GM21447 (cell line): ENCODE measurements at regions not wholly inside any gene's neighbourhood (a gene's known extent, or its start where the extent isn't known, plus 50 kb on each side); places are given as distances from the start of the nearest gene placed in this dataset.
A peak's percentile ranks its signal among the peaks of the same experiment; 100 is the strongest.

ENCODE experiments used
- ATAC-seq: cut with Tn5 transposase; IDR thresholded peaks from one replicate; pipeline ENCODE4 v1.9.1; 2021; ENCODE audit not compliant: unreplicated experiment

DNA sequence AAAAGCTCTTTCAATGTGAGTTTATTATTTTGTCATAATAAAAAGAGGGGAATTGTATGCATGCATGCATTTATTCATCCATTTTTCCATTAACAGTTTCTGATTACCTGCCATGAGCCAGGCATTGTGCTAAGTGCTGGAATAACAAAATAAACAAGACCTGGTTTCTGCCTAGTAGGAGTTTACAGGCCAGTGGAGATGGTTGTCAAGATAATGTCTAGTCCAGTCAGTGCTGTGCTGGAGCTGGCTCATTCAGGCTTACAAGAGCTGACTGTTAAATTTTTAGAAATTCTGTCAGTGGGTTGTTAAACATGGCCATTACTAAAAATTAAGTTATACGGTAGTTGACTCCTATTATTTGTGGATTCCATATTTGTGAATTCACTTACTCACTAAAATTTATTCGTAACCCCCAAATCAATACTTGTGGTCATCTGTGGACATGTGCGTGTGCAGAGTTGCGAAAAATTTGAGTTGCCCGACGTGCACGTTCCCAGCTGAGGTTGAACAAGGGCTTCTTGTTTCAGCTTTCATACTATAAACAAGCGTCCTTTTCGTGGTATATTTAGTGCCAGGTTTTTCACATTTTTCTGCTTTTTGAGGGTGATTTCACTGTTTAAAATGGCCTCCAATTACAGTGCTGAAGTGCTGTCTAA, 172.3 kb upstream of the RPS6KA3 start:
- no peak for ATAC-seq

DNA sequence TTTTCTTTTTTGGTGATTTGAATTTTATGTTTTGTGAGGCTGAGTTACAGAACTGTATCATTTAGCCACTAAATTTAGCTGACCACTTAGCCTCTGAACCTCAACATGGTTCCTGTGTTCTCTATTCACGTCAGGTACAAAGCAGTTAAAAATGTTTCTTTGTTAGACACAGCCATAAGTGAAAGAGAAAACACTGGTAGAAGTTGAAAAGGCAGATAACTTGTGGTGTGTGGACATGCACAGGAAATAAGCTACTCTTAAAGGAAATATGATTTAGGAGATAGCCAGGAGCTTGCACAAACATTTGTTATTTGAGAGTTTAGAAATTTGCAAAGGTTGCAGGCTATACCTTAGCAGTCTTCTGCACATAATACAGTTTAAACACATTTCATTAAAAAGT, 171.0 kb upstream of the RPS6KA3 start:
- peak; percentile 57 for ATAC-seq

DNA sequence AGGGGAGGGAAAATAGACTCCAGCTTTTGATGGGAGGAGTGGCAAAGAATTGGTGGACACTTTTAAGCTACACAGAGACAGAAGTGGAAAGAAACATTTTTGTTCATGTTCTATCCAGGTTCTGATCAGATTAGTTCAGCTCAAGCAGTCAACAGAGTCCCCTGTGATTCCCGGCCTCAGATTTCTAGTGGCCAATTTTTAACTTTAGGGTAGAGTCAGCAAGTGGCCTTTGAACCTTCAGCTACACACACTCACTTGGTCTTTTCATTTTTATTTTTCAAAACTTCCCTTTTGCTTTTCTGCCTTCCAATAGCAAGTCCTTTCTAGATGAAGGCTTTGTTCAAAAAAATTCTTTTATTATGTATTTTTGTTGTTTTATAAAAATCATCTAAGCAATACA, 169.2 kb upstream of the RPS6KA3 start:
- no peak for ATAC-seq

DNA sequence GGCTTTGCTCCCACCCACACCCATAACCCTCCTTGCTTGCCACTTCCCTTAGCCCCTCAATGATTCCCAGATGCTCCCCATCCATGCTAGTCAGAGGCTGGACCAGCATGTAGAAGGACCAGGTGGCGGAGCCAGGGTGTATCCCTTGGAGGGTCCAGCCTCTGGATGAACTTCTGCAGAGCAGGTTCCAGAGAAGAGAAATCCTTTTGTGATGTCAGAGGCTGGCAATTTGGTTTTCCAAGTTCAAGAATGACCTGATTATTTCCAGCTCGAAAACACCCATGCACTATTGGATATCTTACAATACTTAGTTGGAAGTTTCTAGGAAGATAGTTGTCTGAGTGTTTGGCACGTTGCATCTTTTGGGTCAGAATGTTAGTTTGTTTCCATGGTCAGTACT, 168.3 kb upstream of the RPS6KA3 start:
- no peak for ATAC-seq

DNA sequence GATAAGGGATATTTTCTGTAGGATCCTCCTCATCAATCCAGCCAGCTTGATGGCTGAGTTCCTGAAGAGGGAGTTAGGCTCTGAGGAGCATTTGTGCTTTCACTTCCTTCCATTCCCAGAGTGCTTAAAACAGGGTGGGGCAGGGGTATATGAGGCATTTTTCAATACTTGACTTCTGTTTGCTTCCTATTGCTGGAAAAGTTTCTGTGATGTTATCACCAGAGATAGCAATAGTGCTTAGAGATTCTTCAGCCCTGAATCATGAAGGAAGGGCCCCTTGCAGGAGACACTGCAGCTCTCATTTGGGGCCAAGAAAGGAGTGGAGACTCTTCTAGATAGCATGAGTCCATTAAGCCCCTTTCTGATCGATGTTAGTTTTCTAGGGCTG, 166.7 kb upstream of the RPS6KA3 start:
- ATAC-seq = peak; percentile 12

DNA sequence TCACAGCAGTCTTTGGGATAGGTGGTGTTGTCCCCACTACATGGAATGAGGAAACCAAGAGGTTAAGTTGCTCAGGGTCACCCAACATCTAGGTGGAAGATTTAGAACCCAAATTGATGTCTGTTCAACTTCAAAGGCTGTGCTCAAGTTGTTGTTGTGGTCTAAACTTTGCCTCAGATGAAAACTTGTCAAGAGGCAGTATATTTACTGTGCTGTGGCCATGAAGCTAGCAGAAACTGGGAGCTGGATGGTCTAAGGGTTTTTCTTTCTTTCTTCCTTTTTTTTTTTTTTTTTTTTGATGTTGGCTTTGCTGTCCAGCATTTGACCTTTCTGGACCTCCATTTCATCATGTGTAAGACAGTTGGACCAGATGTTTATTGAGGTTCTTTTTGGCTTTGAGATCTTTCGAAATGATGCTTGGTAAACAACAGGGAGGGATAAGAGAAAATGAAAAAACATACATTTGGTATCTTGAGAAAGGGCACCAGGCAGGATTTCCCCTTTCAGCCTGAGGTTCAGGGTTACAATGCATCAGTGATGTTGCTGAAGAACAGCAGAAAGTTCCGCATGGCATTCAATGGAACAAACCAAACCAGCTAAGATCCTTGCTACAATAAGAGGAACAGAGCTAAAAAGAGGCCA, 166.2 kb upstream of the RPS6KA3 start:
- ATAC-seq = peak; percentile 56

DNA sequence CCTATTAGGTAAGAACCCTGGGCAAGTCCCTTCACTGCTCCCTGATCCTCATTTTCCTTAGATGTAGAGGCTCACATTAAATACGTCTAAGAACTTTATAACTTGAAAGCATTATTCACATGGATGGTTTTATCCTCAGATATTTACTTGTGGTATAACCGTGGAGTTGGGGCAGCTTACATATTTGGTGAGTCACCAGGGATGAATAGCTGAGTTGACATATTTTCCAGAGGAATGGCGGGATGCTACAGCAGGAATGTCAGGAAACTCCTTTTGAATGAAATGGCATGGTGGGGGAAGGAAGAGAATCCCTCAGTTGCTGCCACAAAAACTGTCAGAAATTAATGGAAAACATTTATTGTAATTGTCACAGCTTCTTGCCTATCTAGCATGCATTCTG, 165.3 kb upstream of the RPS6KA3 start:
- no peak for ATAC-seq

DNA sequence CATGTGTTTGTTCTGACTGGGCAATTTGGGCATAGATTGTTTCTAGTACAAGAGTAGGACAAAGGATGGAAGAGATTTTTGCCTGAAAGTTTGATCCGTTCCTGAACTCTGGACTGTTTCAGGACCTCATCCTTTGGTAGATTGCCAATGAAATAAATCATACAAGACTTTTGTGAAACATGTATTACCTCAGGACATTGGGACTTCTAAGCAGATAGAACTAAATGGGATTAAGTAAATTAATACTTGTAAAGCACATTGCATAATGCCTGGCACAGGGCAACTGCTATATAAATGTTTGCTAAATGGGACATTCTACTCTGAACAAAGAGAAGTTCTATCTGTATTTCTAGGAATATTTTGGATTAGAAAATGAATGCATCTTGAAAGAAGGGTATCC, 164.8 kb upstream of the RPS6KA3 start:
- ATAC-seq = no peak

DNA sequence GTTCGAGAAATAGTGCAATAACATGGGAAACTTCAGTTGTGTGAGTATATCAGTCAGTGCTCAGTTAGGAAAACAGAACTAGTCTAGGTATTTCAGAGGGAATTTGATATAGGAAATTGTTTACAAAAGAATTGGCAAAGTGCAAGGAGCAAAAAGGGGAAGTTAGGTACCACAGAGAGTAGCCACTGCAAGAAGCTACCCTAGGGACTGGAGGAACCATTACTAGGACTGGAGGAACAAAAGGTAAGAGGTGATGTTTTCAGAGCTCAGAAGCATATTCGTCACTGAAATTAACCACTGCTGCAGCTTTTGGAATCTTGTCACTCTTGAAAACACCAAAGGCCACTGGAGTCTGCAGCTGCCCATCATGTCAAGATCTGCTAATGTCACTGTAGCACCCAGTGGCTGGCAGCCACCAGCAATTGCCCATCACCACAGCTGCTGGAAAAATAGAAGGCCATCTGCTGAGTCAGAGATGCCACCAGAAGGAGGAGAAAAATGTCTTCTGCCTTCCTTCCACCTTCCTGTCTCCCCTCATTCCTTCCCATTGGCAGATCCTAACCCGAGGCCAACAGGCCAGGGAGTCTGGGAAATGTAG, 160.6 kb upstream of the RPS6KA3 start:
- peak; percentile 88 for ATAC-seq

DNA sequence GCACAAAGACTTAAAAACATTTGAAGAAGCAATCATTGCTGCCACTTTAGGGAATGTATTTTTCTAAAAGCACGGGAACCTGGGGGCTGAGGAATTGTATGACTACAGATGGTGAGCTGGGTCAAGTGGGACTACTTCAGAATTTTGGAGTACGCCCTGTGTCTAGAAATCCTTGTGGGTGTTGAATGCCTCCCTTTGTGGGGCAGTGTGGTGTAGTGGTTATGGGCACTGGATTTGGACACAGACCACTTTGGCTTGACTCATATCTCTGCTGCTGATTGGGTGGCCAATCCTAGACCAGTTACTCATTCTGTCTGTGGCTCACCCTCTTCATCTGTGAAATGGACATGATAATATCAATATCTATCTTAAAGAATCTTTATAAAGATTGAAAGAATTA, 155.0 kb upstream of the RPS6KA3 start:
- no peak for ATAC-seq

DNA sequence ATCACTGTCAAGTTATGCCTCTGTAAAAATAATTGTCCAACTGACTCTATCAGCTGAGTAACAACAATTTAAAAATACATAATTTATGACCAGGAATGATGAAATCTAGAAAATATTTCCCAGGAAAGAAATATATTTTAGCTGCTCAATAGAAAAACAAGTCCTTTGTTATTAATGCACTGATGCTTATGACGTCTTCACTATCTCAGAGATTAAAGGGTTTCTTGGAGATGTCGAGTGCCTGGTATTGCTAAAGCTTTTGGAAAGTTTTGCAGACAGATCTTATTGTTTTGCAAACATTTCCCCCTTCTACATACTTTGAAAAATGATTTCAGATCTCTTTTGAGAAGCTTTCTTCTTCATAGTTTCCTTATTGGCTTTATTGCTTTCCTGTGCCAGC, 154.6 kb upstream of the RPS6KA3 start:
- ATAC-seq = no peak

DNA sequence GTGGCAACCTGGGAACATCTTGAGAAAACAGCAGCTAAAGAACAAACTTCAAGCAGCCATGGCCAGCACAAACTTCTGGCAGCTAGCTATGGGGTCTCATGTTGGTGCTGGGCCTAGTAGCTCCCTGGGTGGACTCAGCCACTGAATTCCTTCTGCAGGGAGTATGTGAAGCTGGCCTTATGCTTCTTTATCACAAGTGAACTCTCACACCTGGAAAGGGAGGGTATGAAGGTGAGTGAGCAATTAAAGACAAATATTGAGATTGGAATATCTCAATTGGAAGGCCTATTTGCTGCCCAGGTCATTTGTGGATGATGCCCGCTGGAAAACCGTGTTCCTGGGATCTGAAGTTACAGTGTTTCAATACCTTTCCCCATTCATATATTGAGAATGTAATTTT, 153.3 kb upstream of the RPS6KA3 start:
- ATAC-seq = no peak

DNA sequence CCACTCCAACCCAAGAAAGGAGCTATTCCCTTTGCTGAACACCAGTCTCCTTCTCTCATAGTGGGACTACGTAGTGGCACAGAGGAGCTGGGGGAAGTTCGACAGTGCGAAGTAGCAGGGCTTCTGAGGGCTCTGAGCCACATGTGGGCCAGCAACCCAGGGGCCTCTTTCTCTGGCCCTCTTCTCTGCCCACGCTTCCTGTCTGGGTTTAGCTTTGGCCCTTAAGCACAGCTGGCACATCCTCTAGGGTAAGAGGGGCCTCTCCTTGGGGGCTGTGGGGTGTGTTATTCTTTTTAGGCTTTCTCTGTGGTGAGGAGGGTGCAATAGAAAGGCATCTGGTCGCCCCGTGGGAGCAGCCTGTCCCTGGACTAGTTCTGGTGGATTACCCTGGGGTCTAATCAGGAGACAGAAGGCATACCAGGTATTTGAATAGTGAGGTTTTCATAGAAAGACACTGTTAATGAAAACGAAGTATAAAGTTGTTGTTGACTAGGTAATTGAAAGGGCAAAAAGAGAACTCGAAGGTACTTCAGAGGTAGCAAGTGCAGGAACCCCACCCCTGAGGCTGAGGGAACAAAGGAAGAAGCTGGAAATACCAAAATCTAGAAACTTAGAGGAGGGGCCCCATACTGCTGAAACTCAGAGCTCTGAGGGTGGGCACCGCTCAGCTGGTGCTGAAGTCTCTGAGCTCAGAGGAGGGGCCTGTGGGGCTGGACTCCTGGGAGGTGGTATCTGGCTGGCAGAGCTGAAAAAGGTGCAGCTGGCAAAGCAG, 151.9 kb upstream of the RPS6KA3 start:
- peak; percentile 89 for ATAC-seq

DNA sequence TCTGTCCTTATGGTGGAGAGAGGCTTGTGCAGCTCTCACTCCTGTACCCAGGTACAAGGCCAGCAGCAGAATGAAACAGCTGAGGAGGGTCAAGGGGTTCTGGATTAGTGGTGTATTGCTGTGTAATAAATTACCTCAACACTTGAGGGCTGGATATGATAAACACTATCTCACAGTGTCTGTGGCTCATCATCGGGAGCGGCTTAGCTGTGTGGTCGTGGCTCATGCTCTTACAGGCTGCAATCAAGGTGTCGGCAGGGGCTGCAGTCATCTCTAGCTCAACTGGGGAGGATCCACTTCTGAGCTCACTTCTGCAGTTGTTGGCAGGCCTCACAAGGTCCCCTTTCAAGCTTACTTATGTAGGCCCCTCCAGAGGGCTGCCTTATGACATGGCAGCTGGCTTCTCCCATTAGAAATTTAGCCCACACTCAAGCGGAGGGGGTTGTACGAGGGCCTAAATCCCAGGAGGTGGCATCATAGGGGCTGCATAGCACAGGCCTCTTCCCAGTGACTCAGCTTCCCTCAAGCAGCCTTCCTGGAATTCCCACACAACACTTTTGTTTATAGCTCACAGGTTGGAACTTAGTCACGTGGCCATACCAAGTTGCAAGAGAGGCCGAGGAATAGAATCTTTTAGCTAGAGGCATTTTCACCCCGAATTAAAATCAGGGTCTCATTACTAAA, 148.2 kb upstream of the RPS6KA3 start:
- ATAC-seq = no peak

DNA sequence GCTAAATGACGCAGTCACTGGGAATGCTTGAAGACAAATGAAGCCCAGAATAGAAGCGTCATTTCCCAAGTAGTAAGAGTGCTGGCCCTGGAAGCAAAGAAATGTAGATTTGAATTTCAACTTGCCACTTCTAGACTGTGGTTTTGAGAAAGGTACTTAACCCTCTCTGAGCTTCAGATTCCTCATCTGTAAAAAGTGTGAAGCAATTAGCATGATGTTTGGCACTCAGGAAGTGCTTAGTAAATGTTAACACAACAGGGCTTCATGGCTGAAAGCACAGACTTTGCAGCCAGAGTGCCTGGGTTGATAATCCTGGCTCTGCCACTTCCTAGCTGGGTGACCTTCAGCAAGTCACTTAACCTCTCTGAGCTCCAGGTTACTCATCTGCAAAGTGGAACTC, 147.4 kb upstream of the RPS6KA3 start:
- ATAC-seq = no peak

DNA sequence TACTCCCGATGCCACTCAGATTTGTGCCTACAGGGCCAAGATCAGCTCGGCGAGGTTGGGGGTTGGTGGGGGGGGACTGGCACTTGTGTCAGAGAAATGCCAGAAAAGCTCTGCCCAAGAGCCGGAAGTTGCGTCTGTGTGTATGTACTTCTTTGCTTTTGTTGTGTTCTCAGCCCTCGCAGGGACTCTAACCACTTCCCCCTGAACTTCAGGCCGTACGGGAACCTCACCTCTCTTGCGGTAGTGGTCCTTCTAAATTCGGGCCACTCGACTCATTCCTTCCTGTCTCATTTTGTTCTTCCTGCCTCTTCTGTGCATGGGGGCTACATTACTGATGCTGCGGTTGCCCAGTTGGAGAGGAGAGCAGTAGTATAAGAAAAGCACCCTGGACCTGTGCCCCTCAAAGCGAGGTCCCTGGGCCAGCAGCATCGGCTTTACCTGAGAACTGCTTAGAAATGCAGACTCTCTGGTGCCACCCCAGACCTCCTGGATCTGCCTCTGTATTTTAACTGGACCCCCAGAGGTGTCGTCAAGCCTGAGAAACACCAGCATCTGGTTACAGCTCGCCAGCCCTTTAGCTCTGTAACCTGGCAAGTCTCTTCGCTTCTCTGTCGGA, 146.3 kb upstream of the RPS6KA3 start:
- peak; percentile 87 for ATAC-seq

DNA sequence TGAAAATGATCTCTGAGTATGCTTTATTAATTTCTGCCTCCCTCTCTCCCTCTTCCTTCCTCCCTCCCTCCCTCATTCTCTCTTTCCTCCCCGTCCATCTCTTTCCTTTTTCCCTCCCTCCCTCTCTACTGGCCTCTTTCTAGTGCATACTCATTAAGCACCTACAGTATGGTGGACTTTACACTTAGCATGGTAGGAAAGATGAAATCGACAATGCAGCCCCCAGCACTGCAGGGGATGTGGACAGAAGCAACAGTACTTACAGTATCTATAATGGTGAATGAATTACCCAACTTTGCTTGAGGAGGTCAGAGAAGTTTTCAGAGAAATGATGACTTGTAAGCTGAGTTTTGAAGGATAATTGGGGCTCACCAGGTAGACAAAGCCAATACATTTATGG, 143.8 kb upstream of the RPS6KA3 start:
- no peak for ATAC-seq

DNA sequence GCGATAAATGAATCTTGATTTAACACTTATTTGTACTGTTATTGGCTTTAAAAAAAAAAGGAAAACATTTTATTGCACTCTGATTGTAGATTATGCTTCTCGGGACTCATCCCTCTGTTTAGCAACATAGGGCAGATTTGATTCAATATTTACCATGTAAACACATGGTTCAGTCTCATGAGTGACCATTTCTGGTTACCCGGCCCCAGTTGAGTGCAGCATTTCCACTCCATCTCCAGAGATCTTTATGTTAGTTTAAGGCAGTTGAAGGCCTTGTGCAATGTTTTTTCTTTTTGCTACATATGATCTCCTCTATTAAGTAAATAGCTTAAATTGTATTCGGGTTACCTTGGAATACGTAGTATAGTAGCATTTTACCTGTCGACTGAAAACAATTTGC, 143.3 kb upstream of the RPS6KA3 start:
- ATAC-seq = no peak

DNA sequence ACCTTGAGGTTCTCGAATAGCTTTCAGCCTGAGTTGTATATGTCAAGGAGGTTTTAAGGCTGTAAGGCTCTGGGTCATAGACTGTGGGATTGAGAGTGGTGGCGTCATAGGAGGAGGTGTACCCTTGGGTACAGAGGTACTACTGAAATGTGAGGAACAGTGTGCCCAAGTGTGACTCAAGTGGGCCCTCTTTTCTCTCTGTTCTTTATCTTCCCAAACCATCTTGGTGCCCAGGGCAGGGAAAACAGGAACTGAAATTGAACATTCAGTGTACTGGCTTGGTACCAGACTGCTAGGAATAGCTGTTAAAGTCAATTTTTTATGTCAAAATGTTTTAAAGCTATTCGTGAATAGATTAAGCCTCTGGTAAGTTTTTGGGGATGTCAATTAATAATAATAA, 136.2 kb upstream of the RPS6KA3 start:
- no peak for ATAC-seq

DNA sequence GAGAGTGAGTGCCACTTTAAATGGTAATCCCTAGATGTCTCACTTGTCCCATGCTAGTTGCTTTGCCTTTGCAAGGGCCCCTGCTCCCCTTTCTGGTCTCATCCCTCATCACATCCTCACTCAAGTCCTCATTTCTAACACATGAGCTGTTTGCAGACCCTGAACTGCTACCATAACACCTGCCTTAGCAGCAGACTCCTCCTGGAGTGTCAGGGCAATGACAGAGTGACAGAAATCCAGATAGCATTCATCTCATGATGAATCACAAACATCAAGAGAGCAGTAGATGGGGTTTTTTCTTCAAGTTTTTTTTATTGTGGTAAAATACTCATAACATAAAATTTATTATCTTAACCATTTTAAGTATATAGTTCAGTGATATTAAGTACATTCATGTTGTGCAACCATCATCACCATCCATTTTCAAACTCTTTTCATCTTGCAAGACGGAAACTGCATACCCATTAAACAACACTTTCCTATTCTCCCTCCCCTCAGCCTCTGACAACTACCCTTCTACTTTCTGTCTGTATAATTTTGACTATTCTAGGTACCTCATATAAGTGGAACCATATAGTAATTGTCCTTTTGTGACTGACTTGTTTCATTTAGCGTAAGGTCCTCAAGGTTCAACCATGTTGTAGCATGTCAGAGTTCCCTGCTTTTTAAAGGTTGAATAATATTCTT, 133.2 kb upstream of the RPS6KA3 start:
- ATAC-seq = no peak
